ENCODE measurements at regions not wholly inside any gene's neighbourhood (a gene's known extent, or its start where the extent isn't known, plus 50 kb on each side); places are given as distances from the start of the nearest gene placed in this dataset.
A peak's percentile ranks its signal among the peaks of the same experiment; 100 is the strongest.

DNA sequence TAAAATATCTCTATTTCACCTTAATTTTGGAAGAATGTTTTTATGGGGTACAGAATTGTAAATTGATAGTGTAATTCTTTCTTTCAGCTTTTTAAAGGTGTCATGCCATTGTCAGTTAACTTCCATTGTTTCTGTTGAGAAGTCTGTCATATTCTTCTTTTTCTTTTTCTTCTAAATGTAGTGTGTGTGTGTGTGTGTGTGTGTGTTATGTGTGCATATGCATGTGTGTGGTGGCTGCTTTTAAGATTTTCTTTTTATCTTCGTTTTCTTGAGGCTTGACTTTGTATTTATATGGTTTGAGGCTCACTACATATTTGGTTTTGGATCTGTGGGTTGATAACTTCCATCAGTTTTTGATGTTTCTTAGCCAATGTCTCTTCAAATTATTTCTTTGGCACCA is 176.5 kb downstream of the OGFRL1 start:
- TF ChIP-seq, protein P1, sequence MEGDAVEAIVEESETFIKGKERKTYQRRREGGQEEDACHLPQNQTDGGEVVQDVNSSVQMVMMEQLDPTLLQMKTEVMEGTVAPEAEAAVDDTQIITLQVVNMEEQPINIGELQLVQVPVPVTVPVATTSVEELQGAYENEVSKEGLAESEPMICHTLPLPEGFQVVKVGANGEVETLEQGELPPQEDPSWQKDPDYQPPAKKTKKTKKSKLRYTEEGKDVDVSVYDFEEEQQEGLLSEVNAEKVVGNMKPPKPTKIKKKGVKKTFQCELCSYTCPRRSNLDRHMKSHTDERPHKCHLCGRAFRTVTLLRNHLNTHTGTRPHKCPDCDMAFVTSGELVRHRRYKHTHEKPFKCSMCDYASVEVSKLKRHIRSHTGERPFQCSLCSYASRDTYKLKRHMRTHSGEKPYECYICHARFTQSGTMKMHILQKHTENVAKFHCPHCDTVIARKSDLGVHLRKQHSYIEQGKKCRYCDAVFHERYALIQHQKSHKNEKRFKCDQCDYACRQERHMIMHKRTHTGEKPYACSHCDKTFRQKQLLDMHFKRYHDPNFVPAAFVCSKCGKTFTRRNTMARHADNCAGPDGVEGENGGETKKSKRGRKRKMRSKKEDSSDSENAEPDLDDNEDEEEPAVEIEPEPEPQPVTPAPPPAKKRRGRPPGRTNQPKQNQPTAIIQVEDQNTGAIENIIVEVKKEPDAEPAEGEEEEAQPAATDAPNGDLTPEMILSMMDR (conservative IDR thresholded peaks at IDR 0.05; ENCODE audit: low read depth, low read length): no peak
- no peak overlapping the region for H3K4me3 ChIP-seq (ENCODE audit: low read length)
- DNase-seq (ENCODE audit: low read depth): no peak

DNA sequence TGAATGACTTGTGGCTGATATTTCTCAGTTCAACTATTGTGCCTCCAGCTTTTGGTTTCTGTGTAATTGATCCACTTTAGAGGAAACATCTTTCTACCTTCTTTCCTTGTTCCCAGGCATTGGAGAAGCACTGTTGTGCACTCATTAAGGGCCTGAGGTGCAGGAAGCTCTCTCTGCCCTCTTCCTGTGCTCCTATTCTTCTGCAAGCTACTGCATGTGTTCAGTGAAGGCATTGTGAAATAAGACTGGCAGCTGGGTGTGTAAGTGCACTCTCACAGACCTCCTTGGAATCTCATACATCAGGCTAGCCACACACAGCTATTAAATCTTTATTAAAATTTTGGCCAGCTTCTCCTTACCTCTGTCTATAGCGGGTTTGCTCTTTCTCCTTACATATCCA is 177.8 kb downstream of the OGFRL1 start:
- no peak for DNase-seq (ENCODE audit: low read depth)
- H3K4me3 ChIP-seq (ENCODE audit: low read length): no peak overlapping the region
- TF ChIP-seq, protein P1 (conservative IDR thresholded peaks at IDR 0.05; ENCODE audit: low read depth, low read length): no peak

DNA sequence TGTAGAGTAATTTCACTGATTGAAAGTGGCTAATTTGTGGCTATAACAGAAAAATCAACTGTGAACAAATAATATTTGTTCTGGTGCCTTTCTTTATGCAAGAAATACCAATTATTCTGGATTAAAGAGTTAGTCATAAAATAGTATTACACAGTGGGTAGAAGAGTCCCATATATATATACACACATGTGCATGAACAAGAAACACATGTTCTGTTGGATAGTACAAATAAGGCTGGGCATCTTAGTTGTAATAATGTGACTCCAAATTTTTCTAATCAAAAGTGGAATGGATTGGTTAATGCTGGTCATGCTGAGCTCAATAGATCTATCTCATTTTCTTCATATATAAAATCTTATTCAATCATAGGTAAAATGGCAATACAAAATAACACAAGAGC is 179.4 kb downstream of the OGFRL1 start:
- no peak overlapping the region for H3K4me3 ChIP-seq (ENCODE audit: low read length)
- TF ChIP-seq, protein P1 (conservative IDR thresholded peaks at IDR 0.05; ENCODE audit: low read depth, low read length): no peak
- no peak for DNase-seq (ENCODE audit: low read depth)

DNA sequence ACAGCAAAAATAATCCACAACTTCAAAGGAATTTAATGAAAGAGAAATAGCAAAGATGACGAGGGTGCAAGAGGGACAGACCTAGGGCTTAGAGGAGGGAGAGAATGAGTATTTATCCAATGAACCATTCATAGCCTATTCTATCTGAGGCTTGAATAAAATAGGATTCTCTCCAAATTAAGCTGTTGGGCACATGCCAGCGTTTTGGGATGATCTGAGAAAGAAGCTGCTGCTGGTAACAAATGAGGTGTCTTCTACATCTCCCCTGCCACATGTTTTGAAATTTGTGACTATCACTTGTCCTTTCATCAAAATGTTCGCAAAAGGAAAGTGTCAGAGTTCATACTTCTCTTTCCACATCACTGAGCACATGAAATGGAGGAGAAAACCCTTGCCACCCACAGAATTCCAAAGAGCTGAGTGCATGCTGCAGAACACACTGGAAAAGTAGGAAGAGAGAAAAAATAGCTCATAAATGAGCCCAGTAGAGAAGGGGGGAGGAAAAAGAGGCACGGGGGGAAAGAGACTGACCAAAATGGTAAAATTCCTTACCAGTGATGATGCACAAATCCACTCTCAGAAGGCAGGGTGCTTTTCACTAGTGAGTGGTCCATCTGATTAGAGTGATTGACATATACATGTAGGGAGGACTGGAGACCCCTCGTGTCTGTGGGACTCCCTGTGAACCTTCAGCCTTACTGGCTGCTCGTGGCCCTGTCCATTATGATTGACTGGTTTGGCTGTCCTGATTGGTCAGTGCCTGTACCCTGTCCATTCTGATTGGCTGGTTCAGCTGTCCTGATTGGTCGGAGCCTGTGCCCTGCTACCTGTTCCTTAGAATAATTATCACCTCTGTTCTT is 180.5 kb downstream of the OGFRL1 start:
- peak; percentile 90 for DNase-seq (ENCODE audit: low read depth)
- TF ChIP-seq, protein P1 (conservative IDR thresholded peaks at IDR 0.05; ENCODE audit: low read depth, low read length): no peak
- peak overlapping the region; percentile 25 for H3K4me3 ChIP-seq (ENCODE audit: low read length)

DNA sequence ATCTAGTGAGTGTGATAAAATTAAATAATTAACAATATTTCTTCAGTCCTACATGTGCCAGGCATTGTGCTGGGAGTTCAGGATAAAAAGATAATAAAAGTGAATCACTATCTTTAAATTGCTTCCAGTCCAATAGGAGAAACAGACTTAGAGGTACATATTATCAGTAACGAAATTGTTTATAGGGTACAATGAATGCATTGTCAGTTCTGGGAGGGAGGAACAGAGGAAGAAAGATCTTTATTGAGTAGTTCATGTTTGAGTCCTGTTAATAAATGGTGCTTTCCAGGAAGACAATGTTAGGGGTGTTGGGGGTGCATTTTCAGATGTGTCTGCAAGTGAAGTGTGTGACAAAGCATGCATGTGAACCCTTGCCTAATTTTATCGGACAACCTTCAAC is 183.1 kb downstream of the OGFRL1 start:
- no peak overlapping the region for H3K4me3 ChIP-seq (ENCODE audit: low read length)
- TF ChIP-seq, protein P1 (conservative IDR thresholded peaks at IDR 0.05; ENCODE audit: low read depth, low read length): no peak
- no peak for DNase-seq (ENCODE audit: low read depth)

DNA sequence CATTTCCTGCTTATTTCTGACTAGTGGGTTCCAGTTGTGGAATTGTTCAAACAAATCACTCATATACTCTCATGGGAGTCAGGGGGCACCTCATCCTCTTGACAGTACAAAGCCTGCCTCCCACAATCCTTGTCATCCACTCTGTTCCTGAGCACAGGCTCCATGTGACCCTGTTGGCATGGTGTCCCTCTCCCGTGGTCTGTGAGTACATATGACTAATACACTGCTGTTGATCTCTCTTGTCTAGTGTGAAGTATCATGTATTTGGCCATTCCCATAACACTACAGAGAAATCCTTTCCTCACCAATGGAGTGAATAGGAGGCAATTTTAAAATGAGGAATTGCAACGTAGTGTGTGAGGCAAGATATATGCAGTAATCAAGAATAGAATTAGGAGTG is 185.3 kb downstream of the OGFRL1 start:
- H3K4me3 ChIP-seq (ENCODE audit: low read length): no peak overlapping the region
- DNase-seq (ENCODE audit: low read depth): peak; percentile 97
- TF ChIP-seq, protein P1 (conservative IDR thresholded peaks at IDR 0.05; ENCODE audit: low read depth, low read length): no peak

DNA sequence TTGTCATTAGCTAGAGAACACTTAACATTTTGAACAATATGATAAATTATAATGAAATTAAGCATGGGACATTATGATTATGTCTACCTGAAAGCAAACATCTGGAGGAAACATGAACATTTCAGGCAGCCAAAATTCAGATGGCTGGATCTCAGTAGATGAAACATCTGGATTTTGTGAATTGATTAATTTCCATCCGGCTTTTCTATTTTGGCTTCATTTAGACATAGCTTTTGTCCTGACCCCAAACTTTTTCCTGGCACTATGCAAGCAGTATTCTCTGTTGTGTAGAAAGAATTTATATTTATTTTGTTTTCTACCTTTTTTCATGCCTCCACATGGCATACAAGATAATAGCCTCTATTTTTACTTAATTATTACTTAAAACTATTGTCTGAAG is 186.3 kb downstream of the OGFRL1 start:
- H3K4me3 ChIP-seq (ENCODE audit: low read length): no peak overlapping the region
- TF ChIP-seq, protein P1 (conservative IDR thresholded peaks at IDR 0.05; ENCODE audit: low read depth, low read length): no peak
- DNase-seq (ENCODE audit: low read depth): no peak

All from retinal pigment epithelial cell (primary cell).